RWPE1 (cell line): ENCODE measurements at regions not wholly inside any gene's neighbourhood (a gene's known extent, or its start where the extent isn't known, plus 50 kb on each side); places are given as distances from the start of the nearest gene placed in this dataset.

Experiments used
- CTCF ChIA-PET: fragments of 350-600 bp; sonication (Branson Sonifier 250); formaldehyde crosslinking; extraction: SDS; loops from one replicate; lab custom pipeline; 2021; lab: Yijun Ruan, JAX
- POLR2A ChIA-PET: fragments of 400-600 bp; formaldehyde crosslinking; extraction: SDS; loops from one replicate; lab custom pipeline; 2020; ENCODE audit warnings: antibody characterized with exemption; ENCODE audit not compliant: low non-redundant PET; lab: Yijun Ruan, JAX
- DNase-seq: peaks from one replicate; pipeline ENCODE4 v3.0.0; 2012; ENCODE audit warnings: low spot score
- H3K27ac ChIP-seq: fragments of 450-650 bp; 2 replicates; pipeline ENCODE4 v1.5.1; 2017
- TF ChIP-seq, protein P1 (sequence below): fragments of 450-650 bp; conservative IDR thresholded peaks from 2 replicates; pipeline ENCODE4 v1.5.1; 2017; ENCODE audit warnings: low read depth, mild to moderate bottlenecking

- no peak for DNase-seq
- no peak overlapping the region for H3K27ac ChIP-seq
- ChIA-PET POLR2A (no interaction called here), CTCF (no interaction called here)
- TF ChIP-seq, protein P1, sequence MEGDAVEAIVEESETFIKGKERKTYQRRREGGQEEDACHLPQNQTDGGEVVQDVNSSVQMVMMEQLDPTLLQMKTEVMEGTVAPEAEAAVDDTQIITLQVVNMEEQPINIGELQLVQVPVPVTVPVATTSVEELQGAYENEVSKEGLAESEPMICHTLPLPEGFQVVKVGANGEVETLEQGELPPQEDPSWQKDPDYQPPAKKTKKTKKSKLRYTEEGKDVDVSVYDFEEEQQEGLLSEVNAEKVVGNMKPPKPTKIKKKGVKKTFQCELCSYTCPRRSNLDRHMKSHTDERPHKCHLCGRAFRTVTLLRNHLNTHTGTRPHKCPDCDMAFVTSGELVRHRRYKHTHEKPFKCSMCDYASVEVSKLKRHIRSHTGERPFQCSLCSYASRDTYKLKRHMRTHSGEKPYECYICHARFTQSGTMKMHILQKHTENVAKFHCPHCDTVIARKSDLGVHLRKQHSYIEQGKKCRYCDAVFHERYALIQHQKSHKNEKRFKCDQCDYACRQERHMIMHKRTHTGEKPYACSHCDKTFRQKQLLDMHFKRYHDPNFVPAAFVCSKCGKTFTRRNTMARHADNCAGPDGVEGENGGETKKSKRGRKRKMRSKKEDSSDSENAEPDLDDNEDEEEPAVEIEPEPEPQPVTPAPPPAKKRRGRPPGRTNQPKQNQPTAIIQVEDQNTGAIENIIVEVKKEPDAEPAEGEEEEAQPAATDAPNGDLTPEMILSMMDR: no peak
These were observed 218.5 kb upstream of the TLL1 start for GRCh38 chr4:165654556-165654955.

DNA sequence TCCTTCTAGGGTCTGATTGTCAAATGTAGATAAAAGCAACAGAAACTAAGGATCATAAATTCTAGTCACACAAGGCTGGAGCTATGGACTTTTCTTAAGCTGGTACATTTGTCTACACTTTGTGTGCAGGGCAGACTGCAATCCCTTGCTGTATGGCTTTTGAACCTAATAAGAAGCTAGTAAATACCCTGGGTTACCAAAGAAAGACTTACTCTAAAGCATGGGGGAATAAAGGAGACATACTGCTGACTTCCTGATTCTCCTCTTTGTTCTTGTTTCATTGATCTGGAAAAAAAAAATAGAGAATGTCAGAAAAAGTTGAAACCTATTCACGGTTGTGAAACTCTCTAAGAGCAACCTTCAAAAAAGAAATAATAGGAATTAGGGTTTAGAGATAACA, 216.6 kb upstream of the TLL1 start:
- TF ChIP-seq, protein P1: no peak
- ChIA-PET POLR2A (no interaction called here), CTCF (no interaction called here)
- no peak for DNase-seq
- H3K27ac ChIP-seq: no peak overlapping the region

- DNase-seq: no peak
- POLR2A ChIA-PET: no interaction called here
- CTCF ChIA-PET: no interaction called here
- TF ChIP-seq, protein P1: no peak
- no peak overlapping the region for H3K27ac ChIP-seq
These were observed 216.1 kb upstream of the TLL1 start for GRCh38 chr4:165656829-165657490.

DNA sequence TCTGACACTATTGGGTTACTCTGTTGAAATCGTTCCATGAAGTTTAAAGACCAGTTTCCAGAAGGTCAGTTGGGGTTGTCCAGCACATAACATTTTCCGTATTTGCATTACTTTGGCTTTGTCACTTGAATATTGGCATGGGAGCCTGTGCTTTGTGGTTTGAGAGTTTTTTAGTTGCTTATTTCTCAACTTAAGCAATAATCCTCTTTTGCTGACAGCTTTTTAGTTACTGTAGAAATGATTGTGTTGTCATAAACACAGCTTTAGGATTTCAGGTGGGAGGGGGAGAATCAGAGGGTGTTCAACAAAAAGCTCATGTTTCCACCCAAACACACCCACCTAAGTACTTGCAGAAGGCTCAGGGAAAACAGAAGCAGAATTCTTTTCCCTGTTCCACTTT, 210.7 kb upstream of the TLL1 start:
- H3K27ac ChIP-seq: no peak overlapping the region
- ChIA-PET POLR2A (no interaction called here), CTCF (interaction anchor here (0.6 kb wide), 3 partner anchors 20 to 949 kb away, joined by 3 read pairs; no protein-coding TSS in a partner anchor)
- DNase-seq: no peak
- TF ChIP-seq, protein P1: no peak

GRCh38 chr4:165663411-165663810, 209.6 kb upstream of the TLL1 start:
- H3K27ac ChIP-seq: no peak overlapping the region
- DNase-seq: no peak
- POLR2A ChIA-PET: no interaction called here
- CTCF ChIA-PET: no interaction called here
- TF ChIP-seq, protein P1: no peak

- TF ChIP-seq, protein P1: no peak
- ChIA-PET POLR2A (no interaction called here), CTCF (no interaction called here)
- DNase-seq: no peak
- H3K27ac ChIP-seq: no peak overlapping the region
These were observed 206.2 kb upstream of the TLL1 start for GRCh38 chr4:165666836-165667235.
